Neural progenitor cell (in vitro differentiated cells): ENCODE measurements at regions not wholly inside any gene's neighbourhood (a gene's known extent, or its start where the extent isn't known, plus 50 kb on each side); places are given as distances from the start of the nearest gene placed in this dataset.
A peak's percentile ranks its signal among the peaks of the same experiment; 100 is the strongest.
"Not testable (repeated sequence)": the region's sequence is repeated elsewhere in the genome, so short reads cannot be mapped to it uniquely, and the experiment has no call there.

Experiments used
- DNase-seq: peaks from one replicate; pipeline ENCODE4 v3.0.0-alpha.2; 2016; ENCODE audit warnings: low spot score
- H2AFZ ChIP-seq: fragments of 200-600 bp; sonication (generic); replicated peaks from 2 replicates; pipeline ENCODE4 v1.6.1; 2016; ENCODE audit warnings: antibody characterized with exemption
- H3F3A ChIP-seq: fragments of 200-600 bp; sonication (generic); 2 replicates; pipeline ENCODE4 v1.6.1; 2016; ENCODE audit warnings: antibody characterized with exemption, low read depth
- H3K27ac ChIP-seq: fragments of 200-600 bp; sonication (generic); 2 replicates; pipeline ENCODE4 v1.5.1; 2016; ENCODE audit warnings: mild to moderate bottlenecking
- H3K27me3 ChIP-seq: fragments of 200-600 bp; sonication (generic); 2 replicates; pipeline ENCODE4 v1.6.1; 2016; ENCODE audit warnings: mild to moderate bottlenecking, moderate library complexity
- H3K36me3 ChIP-seq: fragments of 200-600 bp; sonication (generic); 2 replicates; pipeline ENCODE4 v1.5.1; 2016
- H3K4me1 ChIP-seq: fragments of 200-600 bp; sonication (generic); 2 replicates; pipeline ENCODE4 v1.6.1; 2016; ENCODE audit warnings: mixed run types
- H3K4me2 ChIP-seq: fragments of 200-600 bp; sonication (generic); 2 replicates; pipeline ENCODE4 v1.6.1; 2016
- H3K4me3 ChIP-seq: fragments of 200-600 bp; sonication (generic); 2 replicates; pipeline ENCODE4 v1.5.1; 2016
- H3K79me2 ChIP-seq: fragments of 200-600 bp; sonication (generic); 2 replicates; pipeline ENCODE4 v1.6.1; 2016; ENCODE audit warnings: low read depth
- H3K9ac ChIP-seq: fragments of 200-600 bp; sonication (generic); 2 replicates; pipeline ENCODE4 v1.6.1; 2016
- H3K9me3 ChIP-seq: fragments of 200-600 bp; sonication (generic); 2 replicates; pipeline ENCODE4 v1.5.1; 2016; ENCODE audit warnings: low read depth
- H4K20me1 ChIP-seq: fragments of 200-600 bp; sonication (generic); 2 replicates; pipeline ENCODE4 v1.6.1; 2016; ENCODE audit warnings: low read depth
- H3K27ac Mint-ChIP-seq: 3 replicates; pipeline ENCODE4 v1.8.0; 2021; ENCODE audit warnings: mixed read lengths
- H3K27me3 Mint-ChIP-seq: 2 replicates; pipeline ENCODE4 v1.8.0; 2022; ENCODE audit warnings: low read depth, mild to moderate bottlenecking, inconsistent platforms, moderate library complexity, mixed read lengths; ENCODE audit not compliant: insufficient read depth
- H3K36me3 Mint-ChIP-seq: 3 replicates; pipeline ENCODE4 v1.8.0; 2021; ENCODE audit warnings: mixed read lengths
- H3K4me1 Mint-ChIP-seq: 3 replicates; pipeline ENCODE4 v1.8.0; 2021; ENCODE audit warnings: mixed read lengths
- H3K4me3 Mint-ChIP-seq: 3 replicates; pipeline ENCODE4 v1.8.0; 2021; ENCODE audit warnings: mild to moderate bottlenecking, moderate library complexity, mixed read lengths
- H3K9me3 Mint-ChIP-seq: 3 replicates; pipeline ENCODE4 v1.8.0; 2020; ENCODE audit warnings: mixed read lengths
- CTCF ChIP-seq: fragments of 200-600 bp; sonication (generic); IDR thresholded peaks from 2 replicates; pipeline ENCODE4 v1.5.1; 2017; ENCODE audit warnings: antibody characterized with exemption, mild to moderate bottlenecking
- EZH2 ChIP-seq: fragments of 200-600 bp; sonication (generic); IDR thresholded peaks from 2 replicates; pipeline ENCODE4 v1.6.1; 2017; ENCODE audit warnings: antibody characterized with exemption, mild to moderate bottlenecking, moderate library complexity
- EZH2phosphoT487 ChIP-seq: fragments of 200-600 bp; sonication (generic); IDR thresholded peaks from 2 replicates; pipeline ENCODE4 v1.6.1; 2017; ENCODE audit warnings: antibody characterized with exemption

GRCh38 chr2:55124682-55125081 is 74.4 kb upstream of the RTN4 start:
- H3K27ac ChIP-seq, H3K27me3 Mint-ChIP-seq, H2AFZ ChIP-seq, H3K36me3 ChIP-seq, H3K9me3 ChIP-seq, H3K4me2 ChIP-seq, H4K20me1 ChIP-seq, DNase-seq, H3K79me2 ChIP-seq, H3K9me3 Mint-ChIP-seq, H3K36me3 Mint-ChIP-seq, H3K9ac ChIP-seq, H3K4me3 ChIP-seq, H3K4me3 Mint-ChIP-seq, H3K27ac Mint-ChIP-seq, H3K27me3 ChIP-seq: not testable (repeated sequence)
- peaks cover 30% of the 10 kb centered on the region for H3K4me1 Mint-ChIP-seq
- Histone ChIP-seq H3K4me1 (peaks cover 26% of the 10 kb centered on the region), H3F3A (peaks cover 21% of the 10 kb centered on the region)

- H2AFZ ChIP-seq = no peak overlapping the region
- H3K9ac ChIP-seq = no peak overlapping the region
- H3K36me3 ChIP-seq = no peaks in the 10 kb centered on the region
- H3K4me1 Mint-ChIP-seq = peaks cover 37% of the 10 kb centered on the region
- H3K27ac ChIP-seq = peak overlapping the region; percentile 64
- peak; percentile 73 for DNase-seq
- no peak for TF ChIP-seq EZH2phosphoT487
- TF ChIP-seq CTCF = no peak
- TF ChIP-seq EZH2 = no peak
- no peaks in the 10 kb centered on the region for H3K9me3 ChIP-seq
- H3K4me1 ChIP-seq = peaks cover 31% of the 10 kb centered on the region
- no peaks in the 10 kb centered on the region for H3K79me2 ChIP-seq
- H3K9me3 Mint-ChIP-seq = peaks cover 6% of the 10 kb centered on the region
- H4K20me1 ChIP-seq = no peaks in the 10 kb centered on the region
- peak overlapping the region; percentile 32 for H3K4me2 ChIP-seq
- H3K27me3 Mint-ChIP-seq = peaks cover 2% of the 10 kb centered on the region
- H3K4me3 Mint-ChIP-seq = no peak overlapping the region
- H3F3A ChIP-seq = peaks cover 21% of the 10 kb centered on the region
- peak overlapping the region; percentile 39 for H3K27ac Mint-ChIP-seq
- H3K36me3 Mint-ChIP-seq = no peaks in the 10 kb centered on the region
- no peaks in the 10 kb centered on the region for H3K27me3 ChIP-seq
- no peak overlapping the region for H3K4me3 ChIP-seq
Measured at GRCh38 chr2:55123851-55124269, 73.6 kb upstream of the RTN4 start.

DNA sequence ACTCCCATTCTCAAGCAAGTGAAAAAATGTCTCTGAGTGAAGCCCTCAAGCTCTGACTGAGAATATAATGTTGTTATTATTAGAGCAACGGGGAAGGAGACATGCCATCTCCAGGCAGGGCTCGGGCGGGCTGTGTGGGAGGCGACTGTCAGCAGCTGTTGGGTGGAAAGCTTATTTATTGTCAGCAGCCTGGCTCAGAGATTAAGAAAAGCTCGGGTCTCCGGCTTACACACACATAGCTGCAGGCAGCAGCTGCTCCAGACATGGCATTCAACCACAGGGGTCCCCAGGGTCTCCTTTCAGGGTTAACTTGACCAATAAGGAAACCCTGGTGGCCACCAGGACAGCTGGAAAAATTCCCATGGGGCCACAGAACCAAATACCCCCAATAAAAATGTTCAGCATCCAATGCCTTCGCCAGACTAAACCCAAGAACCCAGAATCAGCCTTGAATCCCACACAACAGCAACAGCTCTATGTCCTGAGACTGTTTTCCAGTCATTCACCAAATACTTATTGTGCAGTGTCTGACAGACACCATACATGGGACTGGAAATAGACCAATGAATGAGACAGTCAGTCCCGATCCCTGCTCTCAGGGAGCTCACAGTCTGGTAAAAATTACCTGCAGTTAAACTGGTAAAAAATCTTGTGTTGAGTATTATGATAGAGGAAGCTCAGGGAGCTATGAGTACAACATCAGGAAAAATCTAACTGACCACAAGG is 70.5 kb upstream of the RTN4 start:
- Histone ChIP-seq H3K27ac (no peak overlapping the region), H3K4me2 (peak overlapping the region; percentile 33), H2AFZ (peak overlapping the region; percentile 6), H3K9ac (no peak overlapping the region), H3K27me3 (no peaks in the 10 kb centered on the region), H3K79me2 (no peaks in the 10 kb centered on the region), H4K20me1 (no peaks in the 10 kb centered on the region), H3F3A (peaks cover 21% of the 10 kb centered on the region), H3K36me3 (no peaks in the 10 kb centered on the region), H3K4me3 (no peak overlapping the region), H3K9me3 (no peaks in the 10 kb centered on the region), H3K4me1 (peaks cover 31% of the 10 kb centered on the region)
- Mint-ChIP-seq H3K4me1 (peaks cover 38% of the 10 kb centered on the region), H3K4me3 (peak overlapping the region; percentile 48), H3K36me3 (no peaks in the 10 kb centered on the region), H3K27me3 (peaks cover 2% of the 10 kb centered on the region), H3K27ac (peak overlapping the region; percentile 57), H3K9me3 (peaks cover 6% of the 10 kb centered on the region)
- no peak for TF ChIP-seq EZH2phosphoT487
- TF ChIP-seq CTCF = no peak
- no peak for TF ChIP-seq EZH2
- peak; percentile 58 for DNase-seq

- H3K9me3 Mint-ChIP-seq = peaks cover 3% of the 10 kb centered on the region
- Histone ChIP-seq H3K27ac (no peak overlapping the region), H3K4me1 (peaks cover 31% of the 10 kb centered on the region), H3K9ac (no peak overlapping the region), H3F3A (peaks cover 21% of the 10 kb centered on the region), H2AFZ (peak overlapping the region; percentile 6), H3K79me2 (no peaks in the 10 kb centered on the region), H3K4me2 (peak overlapping the region; percentile 33), H3K36me3 (no peaks in the 10 kb centered on the region), H3K9me3 (no peaks in the 10 kb centered on the region), H4K20me1 (no peaks in the 10 kb centered on the region), H3K27me3 (no peaks in the 10 kb centered on the region), H3K4me3 (no peak overlapping the region)
- H3K36me3 Mint-ChIP-seq = no peaks in the 10 kb centered on the region
- H3K4me3 Mint-ChIP-seq = peak overlapping the region; percentile 48
- H3K4me1 Mint-ChIP-seq = peaks cover 40% of the 10 kb centered on the region
- peak overlapping the region; percentile 57 for H3K27ac Mint-ChIP-seq
- H3K27me3 Mint-ChIP-seq = peaks cover 2% of the 10 kb centered on the region
- TF ChIP-seq EZH2 = no peak
- no peak for TF ChIP-seq EZH2phosphoT487
- no peak for TF ChIP-seq CTCF
- DNase-seq = no peak
Measured at GRCh38 chr2:55119711-55120487, 69.6 kb upstream of the RTN4 start.
